H1 (cell line): ENCODE measurements at regions not wholly inside any gene's neighbourhood (a gene's known extent, or its start where the extent isn't known, plus 50 kb on each side); places are given as distances from the start of the nearest gene placed in this dataset.

Source experiments
- CTCF ChIA-PET: fragments of 300-600 bp; sonication (Branson Sonifier 250); formaldehyde crosslinking; loops from one replicate; lab custom pipeline; 2021; ENCODE audit not compliant: partially characterized antibody; lab: Charles Lee
- POLR2A ChIA-PET: fragments of 300-600 bp; sonication (Branson Sonifier 250); formaldehyde crosslinking; loops from one replicate; lab custom pipeline; 2021; ENCODE audit warnings: inconsistent platforms; ENCODE audit not compliant: partially characterized antibody; lab: Charles Lee
- DNase-seq, 2 experiments: peaks; one replicate each; pipeline versions ENCODE4 v3.0.0 to v3.0.0-alpha.2; 2010 to 2022; ENCODE audit warnings: low spot score in 2 of 2, low read depth in 1 of 2, mixed read lengths in 1 of 2
- FAIRE-seq: peaks from 2 replicates; lab custom pipeline; 2011; peaks lifted over from hg19 to GRCh38; lab: Jason Lieb, UNC
- H2AFZ ChIP-seq: 2 replicates; pipeline ENCODE4 v1.8.1; 2012; ENCODE audit warnings: low read length, inconsistent platforms
- H2AK5ac ChIP-seq: 2 replicates; pipeline ENCODE4 v1.6.1; 2013; ENCODE audit warnings: low read depth, low read length
- H2BK120ac ChIP-seq: replicated peaks from 2 replicates; pipeline ENCODE3; 2013; ENCODE audit warnings: low read depth, low read length, inconsistent platforms
- H2BK12ac ChIP-seq: 2 replicates; pipeline ENCODE4 v1.6.1; 2013; ENCODE audit warnings: low read depth, low read length
- H2BK15ac ChIP-seq: 2 replicates; pipeline ENCODE4 v1.6.1; 2013; ENCODE audit warnings: low read length
- H2BK20ac ChIP-seq: 2 replicates; pipeline ENCODE4 v1.6.1; 2013; ENCODE audit warnings: low read length
- H2BK5ac ChIP-seq: 2 replicates; pipeline ENCODE4 v1.6.1; 2013; ENCODE audit warnings: low read depth, low read length
- H3K14ac ChIP-seq: 2 replicates; pipeline ENCODE4 v1.6.1; 2013; ENCODE audit warnings: inconsistent platforms; ENCODE audit not compliant: insufficient read length
- H3K18ac ChIP-seq: 2 replicates; pipeline ENCODE4 v1.6.1; 2013; ENCODE audit warnings: low read length; ENCODE audit errors: extremely low read depth
- H3K23ac ChIP-seq: 2 replicates; pipeline ENCODE4 v1.6.1; 2013; ENCODE audit warnings: inconsistent platforms; ENCODE audit not compliant: insufficient read length
- H3K23me2 ChIP-seq: 2 replicates; pipeline ENCODE4 v1.6.1; 2013; ENCODE audit warnings: low read depth, low read length
- H3K27ac ChIP-seq: 2 replicates; pipeline ENCODE4 v1.6.1; 2011; ENCODE audit warnings: low read depth, low read length, inconsistent platforms
- H3K27me3 ChIP-seq, 4 experiments: replicated peaks in 1 of 4; 1 replicate in 1 of 4; 2 replicates in 3 of 4; pipeline versions ENCODE4 v1.6.1 to v1.8.1; 2011 to 2013; ENCODE audit warnings: low read length in 3 of 4, mild to moderate bottlenecking in 3 of 4, inconsistent platforms in 2 of 4, mixed read lengths in 2 of 4, moderate library complexity in 1 of 4; ENCODE audit not compliant: control insufficient read depth in 3 of 4, insufficient read depth in 3 of 4; ENCODE audit errors: extremely low read depth in 1 of 4
- H3K36me3 ChIP-seq, 4 experiments: 2 replicates each; pipeline versions ENCODE4 v1.6.1 to v1.8.1; 2011 to 2013; ENCODE audit warnings: mild to moderate bottlenecking in 4 of 4, low read length in 3 of 4, moderate library complexity in 2 of 4, control low read depth in 1 of 4, inconsistent platforms in 1 of 4; ENCODE audit not compliant: insufficient read depth in 4 of 4, control insufficient read depth in 2 of 4
- H3K4ac ChIP-seq: replicated peaks from 2 replicates; pipeline ENCODE3; 2013; ENCODE audit warnings: low read length, low read depth, mixed read lengths, inconsistent platforms; ENCODE audit not compliant: insufficient read length
- H3K4me1 ChIP-seq, 4 experiments: replicated peaks in 1 of 4; 1 replicate in 1 of 4; 2 replicates in 3 of 4; pipeline versions ENCODE4 v1.6.1 to v1.8.1; 2011 to 2013; ENCODE audit warnings: low read length in 3 of 4, inconsistent platforms in 2 of 4, mixed read lengths in 1 of 4; ENCODE audit not compliant: insufficient read depth in 4 of 4, control insufficient read depth in 3 of 4
- H3K4me2 ChIP-seq, 2 experiments: 2 replicates each; pipeline versions ENCODE4 v1.6.1 to v1.8.1; 2011 to 2013; ENCODE audit warnings: low read depth in 2 of 2, low read length in 2 of 2, control low read depth in 1 of 2, inconsistent platforms in 1 of 2, mild to moderate bottlenecking in 1 of 2; ENCODE audit not compliant: insufficient read depth in 1 of 2
- H3K4me3 ChIP-seq, 4 experiments: fragments of 200-600, 300-600 bp in 1 of 4; sonication (generic), shearing (Covaris generic), sonication (Bioruptor Twin) in 1 of 4; 2 replicates each; pipeline versions ENCODE4 v1.5.1 to v1.8.1; 2011 to 2016; ENCODE audit warnings: low read length in 4 of 4, low read depth in 3 of 4, control low read depth in 2 of 4, inconsistent platforms in 2 of 4, mild to moderate bottlenecking in 2 of 4, mixed read lengths in 1 of 4, moderate library complexity in 1 of 4; ENCODE audit not compliant: insufficient read depth in 2 of 4; ENCODE audit errors: extremely low read depth in 1 of 4
- H3K56ac ChIP-seq: replicated peaks from 2 replicates; pipeline ENCODE3; 2013; ENCODE audit warnings: low read depth, mild to moderate bottlenecking, mixed read lengths, low read length, inconsistent platforms; ENCODE audit not compliant: insufficient read length
- H3K79me1 ChIP-seq: 2 replicates; pipeline ENCODE4 v1.6.1; 2013; ENCODE audit warnings: low read depth, low read length, control low read depth
- H3K79me2 ChIP-seq, 2 experiments: 2 replicates each; pipeline versions ENCODE4 v1.6.1 to v1.8.1; 2012 to 2013; ENCODE audit warnings: low read length in 2 of 2, mild to moderate bottlenecking in 2 of 2, inconsistent platforms in 1 of 2; ENCODE audit not compliant: insufficient read depth in 2 of 2, control insufficient read depth in 1 of 2
- H3K9ac ChIP-seq, 4 experiments: replicated peaks in 1 of 4; 1 replicate in 1 of 4; 2 replicates in 3 of 4; pipeline versions ENCODE4 v1.6.1 to v1.8.1; 2011 to 2013; ENCODE audit warnings: low read depth in 3 of 4, low read length in 3 of 4, control low read depth in 2 of 4, mild to moderate bottlenecking in 2 of 4, moderate library complexity in 2 of 4, inconsistent platforms in 1 of 4; ENCODE audit errors: extremely low read depth in 1 of 4
- H3K9me3 ChIP-seq, 2 experiments: 2 replicates each; pipeline versions ENCODE4 v1.6.1 to v1.8.1; 2012 to 2013; ENCODE audit warnings: mild to moderate bottlenecking in 2 of 2, moderate library complexity in 2 of 2, control low read depth in 1 of 2, inconsistent platforms in 1 of 2, low read depth in 1 of 2, low read length in 1 of 2, mixed read lengths in 1 of 2; ENCODE audit not compliant: insufficient read depth in 2 of 2
- H4K20me1 ChIP-seq, 2 experiments: replicated peaks in 1 of 2; 2 replicates each; pipeline versions ENCODE3 to v1.8.1; 2011 to 2013; ENCODE audit warnings: inconsistent platforms in 2 of 2, low read length in 2 of 2, mild to moderate bottlenecking in 1 of 2; ENCODE audit not compliant: insufficient read depth in 2 of 2, control insufficient read depth in 1 of 2
- H4K5ac ChIP-seq: 2 replicates; pipeline ENCODE4 v1.6.1; 2013; ENCODE audit warnings: low read length, low read depth, mixed read lengths, inconsistent platforms; ENCODE audit not compliant: insufficient read length
- H4K8ac ChIP-seq: 2 replicates; pipeline ENCODE4 v1.8.0; 2013; ENCODE audit warnings: mild to moderate bottlenecking, moderate library complexity, low read length, inconsistent platforms; ENCODE audit not compliant: insufficient read depth; ENCODE audit errors: extremely low read depth
- H4K91ac ChIP-seq: replicated peaks from 2 replicates; pipeline ENCODE3; 2013; ENCODE audit warnings: low read length, mixed read lengths, inconsistent platforms; ENCODE audit not compliant: insufficient read length
- CHD1 ChIP-seq: IDR thresholded peaks from 2 replicates; pipeline ENCODE4 v1.6.1; 2012; ENCODE audit warnings: low read depth, low read length, improper control_type of control experiment
- RAD21 ChIP-seq, 2 experiments: IDR thresholded peaks in 1 of 2; conservative IDR thresholded peaks in 1 of 2; 2 replicates each; pipeline ENCODE4 v1.6.1; 2011; ENCODE audit warnings: low read depth in 2 of 2, low read length in 2 of 2, improper control_type of control experiment in 1 of 2, inconsistent platforms in 1 of 2, mild to moderate bottlenecking in 1 of 2, moderate library complexity in 1 of 2
- TCF12 ChIP-seq: IDR thresholded peaks from 2 replicates; pipeline ENCODE4 v1.6.1; 2011; ENCODE audit warnings: low read depth, mild to moderate bottlenecking, low read length
- WGBS, 2 experiments: shearing (Covaris generic) in 1 of 2; methylation state at CpG; one replicate each; pipeline versions ENCODE4 v1.1.6 to v1.1.7; 2013 to 2015; ENCODE audit warnings: low lambda C conversion rate in 2 of 2, mixed read lengths in 2 of 2, inconsistent platforms in 1 of 2, low coverage in 1 of 2, missing lambda C conversion rate in 1 of 2; ENCODE audit not compliant: insufficient replicate concordance in 2 of 2, insufficient coverage in 1 of 2, insufficient read length in 1 of 2; ENCODE audit errors: extremely low coverage in 1 of 2, missing lambda C conversion rate in 1 of 2; 5-methylcytosine and 5-hydroxymethylcytosine counted together

GRCh38 chr22:47384977-47385376 is 622.5 kb downstream of the TBC1D22A start:
- Histone ChIP-seq H4K8ac (no peak overlapping the region), H3K36me3 (no peaks in the 10 kb centered on the region), H3K79me2 (no peaks in the 10 kb centered on the region), H3K27ac (no peak overlapping the region), H3K9ac (no peak overlapping the region), H3K4me3 (no peak overlapping the region), H2BK5ac (no peak overlapping the region), H3K4ac (no peak overlapping the region), H3K27me3 (no peaks in the 10 kb centered on the region), H3K18ac (no peak overlapping the region), H2BK20ac (no peak overlapping the region), H2BK120ac (no peak overlapping the region), H3K23ac (no peak overlapping the region), H4K5ac (no peak overlapping the region), H4K20me1 (no peaks in the 10 kb centered on the region), H3K4me1 (no peaks in the 10 kb centered on the region), H3K4me2 (no peak overlapping the region), H3K79me1 (no peaks in the 10 kb centered on the region), H3K56ac (no peak overlapping the region), H2BK15ac (no peak overlapping the region), H3K14ac (no peak overlapping the region), H2BK12ac (no peak overlapping the region), H2AFZ (no peak overlapping the region), H4K91ac (no peak overlapping the region), H2AK5ac (no peak overlapping the region), H3K23me2 (no peaks in the 10 kb centered on the region), H3K9me3 (peaks cover 72 to 94% of the 10 kb centered on the region in 2 experiments)
- CTCF ChIA-PET, result no interaction called here
- 68% methylated on average over 8 of the region's 8 CpGs; no CpG with 5 or more reads in 1 of the 2 experiments for WGBS, 2 experiments
- POLR2A ChIA-PET, result no interaction called here
- TF ChIP-seq TCF12 (no peak), RAD21 (IDR thresholded peaks at IDR 0.05 in 1 of 2, conservative IDR thresholded peaks at IDR 0.05 in 1 of 2; ENCODE audit: low read depth in 2 of 2, low read length in 2 of 2) (no peak), CHD1 (no peak)
- DNase-seq (no peak), FAIRE-seq (no peak)
